Natural killer cell (primary cell): ENCODE measurements at regions not wholly inside any gene's neighbourhood (a gene's known extent, or its start where the extent isn't known, plus 50 kb on each side); places are given as distances from the start of the nearest gene placed in this dataset.

ENCODE experiments used
- ATAC-seq, 3 donors: fragments of 150-1000 bp in 2 of 3; fragments of 200-7000 bp in 1 of 3; cut with Tn5 transposase; 1 replicate in 1 of 3; 2 replicates in 2 of 3; pipeline ENCODE4 v1.10.0; 2021; ENCODE audit warnings: mild to moderate bottlenecking in 2 of 3, moderate library complexity in 2 of 3
- DNase-seq, 2 donors: peaks; one replicate each; pipeline versions ENCODE4 v3.0.0 to v3.0.0-alpha.2; 2013 to 2021; ENCODE audit warnings: mixed read lengths in 1 of 2
- H3K27ac ChIP-seq: one replicate; pipeline ENCODE4 v1.5.1; 2013; ENCODE audit warnings: mild to moderate bottlenecking, low read length
- H3K27me3 ChIP-seq: one replicate; pipeline ENCODE4 v1.6.1; 2013; ENCODE audit warnings: low read length; ENCODE audit not compliant: control insufficient read depth, insufficient read depth
- H3K36me3 ChIP-seq: one replicate; pipeline ENCODE4 v1.6.1; 2013; ENCODE audit warnings: low read length; ENCODE audit not compliant: control insufficient read depth, insufficient read depth
- H3K4me1 ChIP-seq: one replicate; pipeline ENCODE4 v1.6.1; 2013; ENCODE audit warnings: low read length; ENCODE audit not compliant: control insufficient read depth, insufficient read depth
- H3K4me3 ChIP-seq: one replicate; pipeline ENCODE4 v1.5.1; 2013; ENCODE audit warnings: low read length
- H3K9me3 ChIP-seq: one replicate; pipeline ENCODE4 v1.6.1; 2013; ENCODE audit warnings: low read length; ENCODE audit not compliant: control insufficient read depth, insufficient read depth
- H3K27ac Mint-ChIP-seq, 2 donors: one replicate each; pipeline ENCODE4 v1.8.0; 2022; ENCODE audit warnings: mild to moderate bottlenecking in 2 of 2, mixed read lengths in 2 of 2, moderate library complexity in 1 of 2
- H3K27me3 Mint-ChIP-seq, 2 donors: one replicate each; pipeline ENCODE4 v1.8.0; 2022; ENCODE audit warnings: low read depth in 2 of 2, mixed read lengths in 2 of 2
- H3K36me3 Mint-ChIP-seq: one replicate; pipeline ENCODE4 v1.8.0; 2022; ENCODE audit warnings: mixed read lengths
- H3K4me1 Mint-ChIP-seq, 2 donors: one replicate each; pipeline ENCODE4 v1.8.0; 2022; ENCODE audit warnings: mixed read lengths in 2 of 2
- H3K4me3 Mint-ChIP-seq: one replicate; pipeline ENCODE4 v1.8.0; 2022; ENCODE audit warnings: mild to moderate bottlenecking, moderate library complexity, mixed read lengths
- H3K9me3 Mint-ChIP-seq, 2 donors: one replicate each; pipeline ENCODE4 v1.8.0; 2022; ENCODE audit warnings: mixed read lengths in 2 of 2
- CTCF ChIP-seq: fragments of 200-600 bp; IDR thresholded peaks from one replicate; pipeline ENCODE4 v1.8.0; 2022; ENCODE audit warnings: antibody characterized with exemption
- WGBS: methylation state at CpG from one replicate; pipeline ENCODE4 v1.1.7; 2013; ENCODE audit warnings: missing lambda C conversion rate; ENCODE audit not compliant: insufficient coverage; 5-methylcytosine and 5-hydroxymethylcytosine counted together
- intact Hi-C: fragments of 100-400 bp; cut with micrococcal nuclease; formaldehyde crosslinking; loops from one replicate; pipeline ENCODE4 v1.14.2; 2022

DNA sequence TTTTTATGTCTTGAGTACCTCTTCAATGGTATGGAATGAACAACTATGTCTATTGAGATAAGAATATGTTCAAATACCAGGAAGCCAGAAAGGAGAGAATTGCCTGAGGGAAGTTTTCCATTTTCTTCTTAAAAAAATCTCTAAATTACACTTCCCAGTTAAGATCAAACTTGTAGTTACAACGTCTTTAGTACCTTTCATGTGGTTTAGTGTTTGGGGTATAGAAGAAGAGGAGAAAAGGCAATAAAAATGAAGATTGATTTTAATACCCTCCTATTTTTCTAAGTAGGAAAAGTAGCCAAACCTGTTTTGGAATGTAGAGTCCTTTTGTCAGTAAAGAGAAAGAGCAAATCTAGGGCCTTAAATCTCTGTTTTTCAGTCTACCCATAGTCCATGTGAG, 470.0 kb upstream of the SEMA3A start:
- no CpG with 5 or more reads among the region's 1 CpG for WGBS
- no peaks in the 10 kb centered on the region for H3K27me3 ChIP-seq
- H3K27ac ChIP-seq: no peak overlapping the region
- H3K9me3 ChIP-seq: no peaks in the 10 kb centered on the region
- no peaks in the 10 kb centered on the region for H3K36me3 Mint-ChIP-seq
- intact Hi-C loops: no loop called here
- TF ChIP-seq CTCF: no peak
- no peak overlapping the region for H3K27ac Mint-ChIP-seq
- no peaks in the 10 kb centered on the region for H3K4me1 ChIP-seq
- no peak overlapping the region for H3K4me3 Mint-ChIP-seq
- H3K36me3 ChIP-seq: no peaks in the 10 kb centered on the region
- DNase-seq (no peak), ATAC-seq (no peak)
- peaks cover 7 to 10% of the 10 kb centered on the region in 2 donors for H3K9me3 Mint-ChIP-seq
- H3K4me1 Mint-ChIP-seq: no peaks in the 10 kb centered on the region
- H3K27me3 Mint-ChIP-seq: no peaks in the 10 kb centered on the region
- no peak overlapping the region for H3K4me3 ChIP-seq

DNA sequence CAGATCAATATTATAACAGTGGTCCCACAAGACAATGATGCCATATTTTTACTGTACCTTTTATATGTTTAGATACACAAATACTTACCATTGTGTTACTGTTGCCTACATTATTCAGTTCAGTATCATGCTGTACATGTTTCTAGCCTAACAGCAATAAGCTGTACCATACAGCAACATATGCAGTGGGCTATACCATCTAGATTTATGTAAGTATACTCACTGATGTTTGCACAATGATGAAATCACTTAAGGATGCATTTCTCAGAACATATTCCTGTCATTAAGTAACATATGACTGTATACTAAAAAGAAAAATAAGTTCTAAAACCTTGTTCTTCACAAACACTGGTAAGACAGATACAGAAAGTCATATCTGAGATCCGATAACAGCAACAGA, 468.6 kb upstream of the SEMA3A start:
- intact Hi-C loops: no loop called here
- Histone ChIP-seq H3K9me3 (no peaks in the 10 kb centered on the region), H3K27ac (no peak overlapping the region), H3K36me3 (no peaks in the 10 kb centered on the region), H3K4me3 (no peak overlapping the region), H3K27me3 (no peaks in the 10 kb centered on the region), H3K4me1 (no peaks in the 10 kb centered on the region)
- no peak for TF ChIP-seq CTCF
- DNase-seq: no peak
- Mint-ChIP-seq H3K27me3 (no peaks in the 10 kb centered on the region), H3K9me3 (peaks cover 7 to 10% of the 10 kb centered on the region in 2 donors), H3K4me3 (no peak overlapping the region), H3K36me3 (no peaks in the 10 kb centered on the region), H3K4me1 (no peaks in the 10 kb centered on the region), H3K27ac (no peak overlapping the region)
- no CpG with 5 or more reads among the region's 1 CpG for WGBS
- ATAC-seq: no peak

DNA sequence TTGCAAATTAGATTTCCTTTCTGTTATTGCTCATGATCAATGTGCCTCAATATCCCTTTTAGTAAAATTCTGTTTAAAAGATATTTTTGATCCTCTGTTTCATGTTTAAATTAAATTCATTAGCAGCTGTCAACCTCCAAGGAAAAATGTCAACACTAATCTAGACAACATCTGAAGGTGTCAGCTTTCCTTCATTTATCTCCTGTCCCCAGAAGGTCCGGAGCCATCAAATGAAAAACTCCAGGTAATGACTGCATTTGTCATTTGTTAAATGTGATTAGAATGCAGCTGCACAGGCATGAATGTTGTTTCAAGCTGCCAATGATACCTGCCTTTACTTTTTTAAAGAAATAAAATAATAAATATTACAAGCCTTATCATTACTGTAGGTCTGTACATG, 463.7 kb upstream of the SEMA3A start:
- no peaks in the 10 kb centered on the region for H3K4me1 ChIP-seq
- intact Hi-C loops: no loop called here

More for the DNA sequence above, 463.7 kb upstream of the SEMA3A start:
- TF ChIP-seq CTCF: no peak
- Mint-ChIP-seq H3K4me1 (no peaks in the 10 kb centered on the region), H3K4me3 (no peak overlapping the region), H3K27me3 (no peaks in the 10 kb centered on the region), H3K9me3 (peaks cover 5 to 8% of the 10 kb centered on the region in 2 donors), H3K36me3 (no peaks in the 10 kb centered on the region), H3K27ac (no peak overlapping the region)
- no peaks in the 10 kb centered on the region for H3K36me3 ChIP-seq
- no peak overlapping the region for H3K4me3 ChIP-seq
- no peak overlapping the region for H3K27ac ChIP-seq
- H3K9me3 ChIP-seq: no peaks in the 10 kb centered on the region
- no CpG with 5 or more reads among the region's 1 CpG for WGBS
- DNase-seq (no peak), ATAC-seq (no peak)
- H3K27me3 ChIP-seq: no peaks in the 10 kb centered on the region
